Lower lobe of right lung (tissue), 2 donors: ENCODE measurements at regions not wholly inside any gene's neighbourhood (a gene's known extent, or its start where the extent isn't known, plus 50 kb on each side); places are given as distances from the start of the nearest gene placed in this dataset.

Experiments
- ATAC-seq, 2 donors: fragments of 200-7000 bp; cut with Tn5 transposase; one replicate each; pipeline ENCODE4 v1.9.1; 2020 to 2022; ENCODE audit warnings: mild to moderate bottlenecking in 2 of 2, moderate library complexity in 2 of 2
- DNase-seq: peaks from one replicate; pipeline ENCODE4 v3.0.0-alpha.2; 2020
- H3K27ac ChIP-seq: fragments of 200-600 bp; one replicate; pipeline ENCODE4 v1.8.0; 2022
- H3K27me3 ChIP-seq: fragments of 200-600 bp; one replicate; pipeline ENCODE4 v1.8.0; 2022; ENCODE audit warnings: low read depth
- H3K36me3 ChIP-seq: fragments of 200-600 bp; one replicate; pipeline ENCODE4 v1.8.0; 2022; ENCODE audit warnings: mild to moderate bottlenecking
- H3K4me1 ChIP-seq: fragments of 200-600 bp; one replicate; pipeline ENCODE4 v1.8.0; 2022
- H3K4me3 ChIP-seq: fragments of 200-600 bp; one replicate; pipeline ENCODE4 v1.8.0; 2022; ENCODE audit warnings: mild to moderate bottlenecking
- H3K9me3 ChIP-seq: fragments of 200-600 bp; one replicate; pipeline ENCODE4 v1.8.0; 2022
- CTCF ChIP-seq: fragments of 200-600 bp; IDR thresholded peaks from one replicate; pipeline ENCODE4 v1.8.0; 2022; ENCODE audit warnings: antibody characterized with exemption, mild to moderate bottlenecking
- intact Hi-C: fragments of 100-400 bp; cut with DNase I; formaldehyde crosslinking; loops from one replicate; pipeline ENCODE4 v1.11.0; 2022
- donor health status: DM: no; HTN: yes; CAD: no; lungs with severe emphysema.

GRCh38 chr12:74481078-74481477 lies 56.6 kb upstream of the ATXN7L3B start:
- no peak for DNase-seq
- Histone ChIP-seq H3K27ac (no peak overlapping the region), H3K9me3 (no peaks in the 10 kb centered on the region), H3K4me3 (no peak overlapping the region), H3K36me3 (no peaks in the 10 kb centered on the region), H3K27me3 (no peaks in the 10 kb centered on the region), H3K4me1 (no peaks in the 10 kb centered on the region)
- no peak for ATAC-seq
- intact Hi-C loops: no loop called here
- TF ChIP-seq CTCF: no peak

DNA sequence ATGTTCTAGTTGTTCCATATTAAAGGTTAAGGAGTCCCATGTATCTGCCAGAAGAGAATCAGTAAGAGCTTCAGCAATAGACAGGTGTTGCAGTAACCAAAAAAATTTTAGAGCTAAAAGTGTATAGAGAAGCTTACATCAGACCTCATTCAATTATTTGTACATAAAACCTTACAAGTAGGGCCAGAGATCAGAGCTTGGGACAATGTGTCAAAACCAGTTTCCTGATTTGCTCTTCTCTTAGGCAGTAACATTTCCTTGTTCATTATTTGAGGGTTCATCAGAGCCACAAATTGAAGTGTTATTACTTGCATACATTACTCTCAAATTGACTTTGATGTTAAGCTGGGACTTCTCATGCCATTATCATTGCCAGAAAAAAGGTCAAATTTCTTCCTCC lies 55.5 kb upstream of the ATXN7L3B start:
- ATAC-seq (no peak), DNase-seq (no peak)
- no peaks in the 10 kb centered on the region for H3K36me3 ChIP-seq
- H3K4me1 ChIP-seq: no peaks in the 10 kb centered on the region
- H3K27me3 ChIP-seq: no peaks in the 10 kb centered on the region
- no peak overlapping the region for H3K4me3 ChIP-seq
- H3K27ac ChIP-seq: no peak overlapping the region
- intact Hi-C loops: no loop called here
- H3K9me3 ChIP-seq: no peaks in the 10 kb centered on the region
- no peak for TF ChIP-seq CTCF

- H3K27ac ChIP-seq: no peak overlapping the region
- intact Hi-C loops: no loop called here
- no peak overlapping the region for H3K4me3 ChIP-seq
- no peak for DNase-seq
- no peaks in the 10 kb centered on the region for H3K36me3 ChIP-seq
- H3K27me3 ChIP-seq: no peaks in the 10 kb centered on the region
- no peak for ATAC-seq
- no peaks in the 10 kb centered on the region for H3K4me1 ChIP-seq
- no peak for TF ChIP-seq CTCF
- H3K9me3 ChIP-seq: no peaks in the 10 kb centered on the region
Measured at GRCh38 chr12:74483057-74483456, 54.6 kb upstream of the ATXN7L3B start.
